ENCODE measurements at regions not wholly inside any gene's neighbourhood (a gene's known extent, or its start where the extent isn't known, plus 50 kb on each side); places are given as distances from the start of the nearest gene placed in this dataset.

- H3K9me3 ChIP-seq: no peaks in the 10 kb centered on the region
- no peak overlapping the region for H3K4me3 ChIP-seq
- DNase-seq (ENCODE audit: low spot score): no peak
- no peak overlapping the region for H3K27ac ChIP-seq
- no peak for TF ChIP-seq CTCF (IDR thresholded peaks at IDR 0.05)
- H3K4me1 ChIP-seq: no peaks in the 10 kb centered on the region
- H3K36me3 ChIP-seq: no peaks in the 10 kb centered on the region
- H3K27me3 ChIP-seq: no peaks in the 10 kb centered on the region
These were observed 108.5 kb upstream of the C1QTNF9B start for GRCh38 chr13:24005755-24006281.

GRCh38 chr13:24006520-24007248, 109.4 kb upstream of the C1QTNF9B start:
- no peaks in the 10 kb centered on the region for H3K9me3 ChIP-seq
- no peak for DNase-seq (ENCODE audit: low spot score)
- H3K36me3 ChIP-seq: no peaks in the 10 kb centered on the region
- H3K4me1 ChIP-seq: no peaks in the 10 kb centered on the region
- TF ChIP-seq CTCF (IDR thresholded peaks at IDR 0.05): no peak
- H3K27ac ChIP-seq: no peak overlapping the region
- no peak overlapping the region for H3K4me3 ChIP-seq
- H3K27me3 ChIP-seq: no peaks in the 10 kb centered on the region

GRCh38 chr13:24007979-24008620, 110.8 kb upstream of the C1QTNF9B start:
- H3K27me3 ChIP-seq: no peaks in the 10 kb centered on the region
- TF ChIP-seq CTCF (IDR thresholded peaks at IDR 0.05): no peak
- no peaks in the 10 kb centered on the region for H3K9me3 ChIP-seq
- no peaks in the 10 kb centered on the region for H3K36me3 ChIP-seq
- H3K4me3 ChIP-seq: no peak overlapping the region
- DNase-seq (ENCODE audit: low spot score): no peak
- no peak overlapping the region for H3K27ac ChIP-seq
- no peaks in the 10 kb centered on the region for H3K4me1 ChIP-seq

- no peak for TF ChIP-seq CTCF (IDR thresholded peaks at IDR 0.05)
- no peak overlapping the region for H3K27ac ChIP-seq
- no peak overlapping the region for H3K4me3 ChIP-seq
- H3K36me3 ChIP-seq: no peaks in the 10 kb centered on the region
- no peak for DNase-seq (ENCODE audit: low spot score)
- no peaks in the 10 kb centered on the region for H3K9me3 ChIP-seq
- H3K4me1 ChIP-seq: no peaks in the 10 kb centered on the region
- no peaks in the 10 kb centered on the region for H3K27me3 ChIP-seq
These were observed 111.4 kb upstream of the C1QTNF9B start for GRCh38 chr13:24008679-24009078.

GRCh38 chr13:24011266-24011665, 114.0 kb upstream of the C1QTNF9B start:
- H3K9me3 ChIP-seq: no peaks in the 10 kb centered on the region
- no peak for TF ChIP-seq CTCF (IDR thresholded peaks at IDR 0.05)
- no peaks in the 10 kb centered on the region for H3K4me1 ChIP-seq
- H3K4me3 ChIP-seq: no peak overlapping the region
- no peak overlapping the region for H3K27ac ChIP-seq
- H3K36me3 ChIP-seq: no peaks in the 10 kb centered on the region
- no peak for DNase-seq (ENCODE audit: low spot score)
- H3K27me3 ChIP-seq: no peaks in the 10 kb centered on the region

All from right atrium auricular region (tissue), 2 donors.